KMS-11 (cell line): ENCODE measurements at regions not wholly inside any gene's neighbourhood (a gene's known extent, or its start where the extent isn't known, plus 50 kb on each side); places are given as distances from the start of the nearest gene placed in this dataset.

ENCODE experiments used
- H2AFZ ChIP-seq: fragments of 200-600 bp; sonication (generic); 2 replicates; pipeline ENCODE4 v1.6.1; 2016; ENCODE audit warnings: antibody characterized with exemption, mixed run types, low read depth
- H3K27ac ChIP-seq: fragments of 200-600 bp; sonication (generic); 2 replicates; pipeline ENCODE4 v1.6.1; 2016; ENCODE audit warnings: mild to moderate bottlenecking, mixed run types
- H3K27me3 ChIP-seq: fragments of 200-600 bp; sonication (generic); 2 replicates; pipeline ENCODE4 v1.6.1; 2017; ENCODE audit warnings: mild to moderate bottlenecking, low read depth, mixed run types, moderate library complexity; ENCODE audit not compliant: insufficient read depth
- H3K36me3 ChIP-seq: fragments of 200-600 bp; sonication (generic); 2 replicates; pipeline ENCODE4 v1.6.1; 2017; ENCODE audit warnings: mild to moderate bottlenecking, mixed run types; ENCODE audit not compliant: insufficient read depth
- H3K4me1 ChIP-seq: fragments of 200-600 bp; sonication (generic); 2 replicates; pipeline ENCODE4 v1.6.1; 2016; ENCODE audit warnings: mild to moderate bottlenecking, low read depth, mixed run types; ENCODE audit not compliant: poor library complexity, severe bottlenecking
- H3K4me2 ChIP-seq: fragments of 200-600 bp; sonication (generic); 2 replicates; pipeline ENCODE4 v1.7.0; 2016; ENCODE audit warnings: mild to moderate bottlenecking, mixed run types
- H3K4me3 ChIP-seq: fragments of 200-600 bp; sonication (generic); IDR thresholded peaks from 2 replicates; pipeline ENCODE4 v1.6.1; 2017; ENCODE audit warnings: low read depth, low read length, mixed read lengths; ENCODE audit not compliant: insufficient read depth
- H3K79me2 ChIP-seq: fragments of 200-600 bp; sonication (generic); 2 replicates; pipeline ENCODE4 v1.6.1; 2016; ENCODE audit warnings: low read depth, mixed run types; ENCODE audit not compliant: insufficient read depth
- H3K9ac ChIP-seq: fragments of 200-600 bp; sonication (generic); 2 replicates; pipeline ENCODE4 v1.6.1; 2016; ENCODE audit warnings: mild to moderate bottlenecking, mixed run types
- H4K20me1 ChIP-seq: fragments of 200-600 bp; sonication (generic); 2 replicates; pipeline ENCODE4 v1.6.1; 2016; ENCODE audit warnings: mild to moderate bottlenecking, mixed run types; ENCODE audit not compliant: insufficient read depth
- CTCF ChIP-seq: fragments of 200-600 bp; sonication (generic); conservative IDR thresholded peaks from 2 replicates; pipeline ENCODE4 v1.6.1; 2017; ENCODE audit warnings: low read depth, mild to moderate bottlenecking, antibody characterized with exemption, low read length, moderate library complexity, mixed read lengths

- Histone ChIP-seq H3K36me3 (no peaks in the 10 kb centered on the region), H2AFZ (no peak overlapping the region), H3K27me3 (no peaks in the 10 kb centered on the region), H4K20me1 (no peaks in the 10 kb centered on the region), H3K4me3 (no peak overlapping the region), H3K4me2 (no peak overlapping the region), H3K27ac (no peak overlapping the region), H3K79me2 (no peaks in the 10 kb centered on the region), H3K9ac (no peak overlapping the region), H3K4me1 (no peaks in the 10 kb centered on the region)
- TF ChIP-seq CTCF, result no peak
Observed at GRCh38 chr18:25599443-25599842, 247.5 kb upstream of the ZNF521 start.

GRCh38 chr18:25597476-25597875 lies 245.5 kb upstream of the ZNF521 start:
- H3K27me3 ChIP-seq, result no peaks in the 10 kb centered on the region
- no peaks in the 10 kb centered on the region for H3K36me3 ChIP-seq
- H3K4me3 ChIP-seq, result no peak overlapping the region
- no peaks in the 10 kb centered on the region for H4K20me1 ChIP-seq
- no peak overlapping the region for H3K4me2 ChIP-seq
- no peak overlapping the region for H3K27ac ChIP-seq
- no peak overlapping the region for H2AFZ ChIP-seq
- H3K79me2 ChIP-seq, result no peaks in the 10 kb centered on the region
- H3K9ac ChIP-seq, result no peak overlapping the region
- no peak for TF ChIP-seq CTCF
- H3K4me1 ChIP-seq, result no peaks in the 10 kb centered on the region

- H2AFZ ChIP-seq, result no peak overlapping the region
- no peak for TF ChIP-seq CTCF
- H3K9ac ChIP-seq, result no peak overlapping the region
- H4K20me1 ChIP-seq, result no peaks in the 10 kb centered on the region
- H3K4me1 ChIP-seq, result no peaks in the 10 kb centered on the region
- H3K27ac ChIP-seq, result no peak overlapping the region
- H3K36me3 ChIP-seq, result no peaks in the 10 kb centered on the region
- H3K4me2 ChIP-seq, result no peak overlapping the region
- no peak overlapping the region for H3K4me3 ChIP-seq
- no peaks in the 10 kb centered on the region for H3K79me2 ChIP-seq
- H3K27me3 ChIP-seq, result no peaks in the 10 kb centered on the region
Observed at GRCh38 chr18:25595274-25596060, 243.5 kb upstream of the ZNF521 start.

GRCh38 chr18:25594351-25594750 lies 242.4 kb upstream of the ZNF521 start:
- Histone ChIP-seq H4K20me1 (no peaks in the 10 kb centered on the region), H3K27ac (no peak overlapping the region), H2AFZ (no peak overlapping the region), H3K36me3 (no peaks in the 10 kb centered on the region), H3K27me3 (no peaks in the 10 kb centered on the region), H3K4me3 (no peak overlapping the region), H3K4me1 (no peaks in the 10 kb centered on the region), H3K79me2 (no peaks in the 10 kb centered on the region), H3K4me2 (no peak overlapping the region), H3K9ac (no peak overlapping the region)
- no peak for TF ChIP-seq CTCF
